IMR-90 (cell line): ENCODE measurements at regions not wholly inside any gene's neighbourhood (a gene's known extent, or its start where the extent isn't known, plus 50 kb on each side); places are given as distances from the start of the nearest gene placed in this dataset.

Source experiments
- ATAC-seq: fragments of 200-7000 bp; cut with Tn5 transposase; 2 replicates; pipeline ENCODE4 v1.9.1; 2020; ENCODE audit warnings: low read depth, mild to moderate bottlenecking, moderate library complexity
- BruUV-seq: library from RNA; stranded (reverse); fragments of 400-500 nt; replicated peaks from 2 replicates; lab custom pipeline; 2021; lab: Mats Ljungman, UMichigan
- CTCF ChIA-PET: fragments of 300-600 bp; formaldehyde crosslinking; extraction: SDS; loops from one replicate; lab custom pipeline; 2021; ENCODE audit warnings: antibody characterized with exemption; lab: Yijun Ruan, JAX
- POLR2A ChIA-PET: fragments of 300-600 bp; sonication (Branson Sonifier 250); formaldehyde crosslinking; loops from one replicate; lab custom pipeline; 2022; ENCODE audit warnings: antibody characterized with exemption; ENCODE audit not compliant: unreplicated experiment; lab: Charles Lee
- DNase-seq: peaks from one replicate; pipeline ENCODE4 v3.0.0; 2013
- H2AFZ ChIP-seq: replicated peaks from 2 replicates; pipeline ENCODE3; 2013; ENCODE audit warnings: low read length, mild to moderate bottlenecking; ENCODE audit not compliant: poor library complexity
- H2AK5ac ChIP-seq: 2 replicates; pipeline ENCODE4 v1.6.1; 2013; ENCODE audit warnings: low read depth, low read length, inconsistent platforms
- H2AK9ac ChIP-seq: replicated peaks from 2 replicates; pipeline ENCODE3; 2013; ENCODE audit warnings: mild to moderate bottlenecking, low read depth, low read length, moderate library complexity; ENCODE audit not compliant: poor library complexity
- H2BK120ac ChIP-seq: 2 replicates; pipeline ENCODE4 v1.6.1; 2013; ENCODE audit warnings: low read depth, low read length, inconsistent platforms
- H2BK15ac ChIP-seq: 3 replicates; pipeline ENCODE4 v1.6.1; 2013; ENCODE audit warnings: low read depth, low read length, inconsistent platforms
- H2BK20ac ChIP-seq: 2 replicates; pipeline ENCODE4 v1.6.1; 2013; ENCODE audit warnings: low read depth, mild to moderate bottlenecking, inconsistent platforms, low read length, moderate library complexity
- H2BK5ac ChIP-seq: 2 replicates; pipeline ENCODE4 v1.6.1; 2013; ENCODE audit warnings: mild to moderate bottlenecking, low read depth, low read length, inconsistent platforms; ENCODE audit not compliant: poor library complexity, severe bottlenecking
- H3K14ac ChIP-seq: replicated peaks from 2 replicates; pipeline ENCODE4 v1.6.1; 2013; ENCODE audit warnings: low read depth, low read length, inconsistent platforms
- H3K18ac ChIP-seq: 2 replicates; pipeline ENCODE4 v1.6.1; 2013; ENCODE audit warnings: low read depth, low read length, control low read depth
- H3K23ac ChIP-seq: 2 replicates; pipeline ENCODE4 v1.6.1; 2013; ENCODE audit warnings: low read depth, low read length, inconsistent platforms
- H3K27ac ChIP-seq: 2 replicates; pipeline ENCODE4 v1.5.1; 2013; ENCODE audit warnings: mild to moderate bottlenecking, control low read depth, low read length; ENCODE audit not compliant: insufficient read depth
- H3K27me3 ChIP-seq: 2 replicates; pipeline ENCODE4 v1.6.1; 2013; ENCODE audit warnings: low read length; ENCODE audit not compliant: control insufficient read depth, insufficient read depth
- H3K36me3 ChIP-seq: 2 replicates; pipeline ENCODE4 v1.6.1; 2013; ENCODE audit warnings: low read length, mixed read lengths; ENCODE audit not compliant: control insufficient read depth, insufficient read depth
- H3K4ac ChIP-seq: 2 replicates; pipeline ENCODE4 v1.6.1; 2013; ENCODE audit warnings: low read depth, low read length, inconsistent platforms
- H3K4me1 ChIP-seq: 2 replicates; pipeline ENCODE4 v1.6.1; 2013; ENCODE audit warnings: low read length, mixed read lengths; ENCODE audit not compliant: control insufficient read depth, insufficient read depth
- H3K4me2 ChIP-seq: 2 replicates; pipeline ENCODE4 v1.6.1; 2013; ENCODE audit warnings: low read depth, mild to moderate bottlenecking, control low read depth, low read length, moderate library complexity
- H3K4me3 ChIP-seq: 2 replicates; pipeline ENCODE4 v1.5.1; 2013; ENCODE audit warnings: low read depth, mild to moderate bottlenecking, control low read depth, low read length, moderate library complexity; ENCODE audit not compliant: insufficient read depth
- H3K56ac ChIP-seq: 2 replicates; pipeline ENCODE4 v1.6.1; 2013; ENCODE audit warnings: low read length, inconsistent platforms; ENCODE audit not compliant: insufficient read depth; ENCODE audit errors: extremely low read depth
- H3K79me1 ChIP-seq, 2 experiments: 2 replicates each; pipeline ENCODE4 v1.6.1; 2013; ENCODE audit warnings: low read length in 2 of 2, inconsistent platforms in 1 of 2, low read depth in 1 of 2
- H3K9ac ChIP-seq: 2 replicates; pipeline ENCODE4 v1.6.1; 2013; ENCODE audit warnings: low read depth, low read length, control low read depth
- H3K9me1 ChIP-seq: 2 replicates; pipeline ENCODE4 v1.6.1; 2013; ENCODE audit warnings: low read length, inconsistent platforms; ENCODE audit not compliant: insufficient read depth
- H3K9me3 ChIP-seq: 2 replicates; pipeline ENCODE4 v1.6.1; 2013; ENCODE audit warnings: low read length; ENCODE audit not compliant: control insufficient read depth, insufficient read depth
- H4K20me1 ChIP-seq: 2 replicates; pipeline ENCODE4 v1.6.1; 2013; ENCODE audit warnings: low read length, inconsistent platforms; ENCODE audit not compliant: insufficient read depth
- H4K5ac ChIP-seq: 2 replicates; pipeline ENCODE4 v1.6.1; 2013; ENCODE audit warnings: mild to moderate bottlenecking, low read depth, low read length, control low read depth
- H4K8ac ChIP-seq, 2 experiments: 2 replicates each; pipeline ENCODE4 v1.6.1; 2013; ENCODE audit warnings: low read depth in 2 of 2, low read length in 2 of 2, control low read depth in 1 of 2, inconsistent platforms in 1 of 2
- H4K91ac ChIP-seq: 2 replicates; pipeline ENCODE4 v1.6.1; 2013; ENCODE audit warnings: low read depth, low read length, inconsistent platforms; ENCODE audit not compliant: insufficient read depth
- BHLHE40 ChIP-seq: fragments of 150-350 bp; IDR thresholded peaks from 2 replicates; pipeline ENCODE4 v1.6.1; 2016; ENCODE audit warnings: mild to moderate bottlenecking, low read depth, low read length
- CEBPB ChIP-seq: IDR thresholded peaks from 2 replicates; pipeline ENCODE4 v1.6.1; 2012; ENCODE audit warnings: low read depth, low read length, improper control_type of control experiment
- CHD1 ChIP-seq: IDR thresholded peaks from 2 replicates; pipeline ENCODE4 v1.6.1; 2012; ENCODE audit warnings: low read depth, low read length, improper control_type of control experiment
- FOS ChIP-seq: fragments of 150-350 bp; IDR thresholded peaks from 2 replicates; pipeline ENCODE4 v1.6.1; 2016; ENCODE audit warnings: low read depth, low read length
- MAFK ChIP-seq: IDR thresholded peaks from 2 replicates; pipeline ENCODE4 v1.6.1; 2012; ENCODE audit warnings: low read depth, low read length, improper control_type of control experiment
- MAZ ChIP-seq: IDR thresholded peaks from 2 replicates; pipeline ENCODE4 v1.6.1; 2012; ENCODE audit warnings: low read depth, mild to moderate bottlenecking, low read length, improper control_type of control experiment, moderate library complexity, borderline replicate concordance
- MXI1 ChIP-seq: IDR thresholded peaks from 2 replicates; pipeline ENCODE4 v1.6.1; 2012; ENCODE audit warnings: low read depth, mild to moderate bottlenecking, low read length, moderate library complexity, borderline replicate concordance
- POLR2A ChIP-seq: IDR thresholded peaks from 2 replicates; pipeline ENCODE4 v1.6.1; 2012; ENCODE audit warnings: mild to moderate bottlenecking, low read depth, low read length
- RAD21 ChIP-seq: IDR thresholded peaks from 2 replicates; pipeline ENCODE4 v1.6.1; 2012; ENCODE audit warnings: low read length, improper control_type of control experiment
- RCOR1 ChIP-seq: IDR thresholded peaks from 2 replicates; pipeline ENCODE4 v1.6.1; 2012; ENCODE audit warnings: mild to moderate bottlenecking, low read length, improper control_type of control experiment; ENCODE audit not compliant: insufficient replicate concordance
- WGBS, 2 experiments: methylation state at CpG; one replicate each; pipeline versions ENCODE4 v1.1.5 to v1.1.7; 2013; ENCODE audit warnings: missing lambda C conversion rate in 2 of 2; ENCODE audit not compliant: insufficient read length in 1 of 2; ENCODE audit errors: extremely low coverage in 2 of 2; 5-methylcytosine and 5-hydroxymethylcytosine counted together
- dilution Hi-C: fragments of 300-500 bp; cut with HindIII; formaldehyde crosslinking; loops from one replicate; pipeline ENCODE4 v1.14.3; 2018; ENCODE audit warnings: low sequenced_read_pairs; ENCODE audit not compliant: unreplicated experiment
- in situ Hi-C: fragments of 300-500 bp; cut with MboI; formaldehyde crosslinking; loops from 3 replicates; pipeline ENCODE4 v1.14.3; 2019; ENCODE audit warnings: low sequenced_read_pairs, inconsistent platforms, mixed read lengths
- intact Hi-C: fragments of 100-400 bp; cut with micrococcal nuclease; formaldehyde crosslinking; loops from 2 replicates; pipeline ENCODE4 v1.10.0; 2022
- TF ChIP-seq, protein P1 (sequence below): conservative IDR thresholded peaks from 2 replicates; pipeline ENCODE4 v1.5.1; 2012; ENCODE audit warnings: mild to moderate bottlenecking, low read depth, low read length, improper control_type of control experiment
- TF ChIP-seq, protein P2 (sequence below): fragments of 150-350 bp; IDR thresholded peaks from 2 replicates; pipeline ENCODE4 v1.6.1; 2016; ENCODE audit warnings: low read depth, mild to moderate bottlenecking, low read length, moderate library complexity, borderline replicate concordance

DNA sequence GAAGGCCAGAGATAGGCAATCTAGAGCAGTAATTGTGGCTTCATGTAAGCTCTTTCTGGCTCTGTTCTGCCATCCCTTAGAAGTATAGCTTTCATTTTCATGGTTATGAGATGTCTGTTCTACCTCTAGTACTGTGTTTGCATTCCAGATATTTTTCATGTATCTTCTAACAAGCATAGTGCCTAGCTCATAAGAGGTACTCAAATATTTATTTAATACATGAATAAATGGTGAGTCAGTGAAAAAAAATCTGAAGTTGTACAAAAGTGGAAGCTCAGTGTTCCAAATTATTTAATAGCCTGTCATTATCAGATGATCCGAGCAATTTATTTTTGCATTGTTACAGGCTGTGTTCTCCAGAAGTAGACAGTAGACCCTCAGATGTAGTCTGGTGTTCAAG, 64.3 kb downstream of the OXSM start:
- in situ Hi-C loops: no loop called here
- Histone ChIP-seq H3K79me1 (no peaks in the 10 kb centered on the region), H2BK5ac (peak overlapping the region; percentile 87), H3K36me3 (no peaks in the 10 kb centered on the region), H2AFZ (no peak overlapping the region), H2BK15ac (no peak overlapping the region), H3K27me3 (no peaks in the 10 kb centered on the region), H3K18ac (peak overlapping the region; percentile 77; the same call in 1 of the 2 replicates), H3K4me3 (peak overlapping the region; percentile 8; the same call in 1 of the 2 replicates), H3K9me3 (no peaks in the 10 kb centered on the region), H2BK120ac (no peak overlapping the region), H2AK9ac (no peak overlapping the region), H3K9ac (no peak overlapping the region), H3K14ac (0 out of 2 replicates have a peak overlapping the region, but pooled peaks have one; percentile 3), H3K56ac (peak overlapping the region; percentile 31; the same call in 1 of the 2 replicates), H2AK5ac (no peak overlapping the region), H4K8ac (peak overlapping the region in 1 of 2 experiments; percentile 29; a peak in 1 of 4 replicates), H4K20me1 (no peaks in the 10 kb centered on the region), H4K5ac (no peak overlapping the region; the same call in 1 of the 2 replicates), H3K23ac (no peak overlapping the region), H3K9me1 (no peaks in the 10 kb centered on the region), H3K27ac (no peak overlapping the region), H4K91ac (no peak overlapping the region), H3K4ac (no peak overlapping the region), H3K4me2 (peak overlapping the region; percentile 72; the same call in 1 of the 2 replicates), H3K4me1 (peaks cover 8% of the 10 kb centered on the region), H2BK20ac (no peak overlapping the region)
- no CpG with 5 or more reads among the region's 1 CpG for WGBS, 2 experiments
- ChIA-PET POLR2A (no interaction called here), CTCF (interaction anchor here (1.0 to 2.6 kb wide), 4 partner anchors 13 to 206 kb away, joined by 3 to 9 read pairs (median 4); no protein-coding TSS in a partner anchor)
- dilution Hi-C loops: no loop called here
- BruUV-seq: no TSS peak
- no peak for TF ChIP-seq RAD21
- no peak for TF ChIP-seq RCOR1
- TF ChIP-seq, protein P1, sequence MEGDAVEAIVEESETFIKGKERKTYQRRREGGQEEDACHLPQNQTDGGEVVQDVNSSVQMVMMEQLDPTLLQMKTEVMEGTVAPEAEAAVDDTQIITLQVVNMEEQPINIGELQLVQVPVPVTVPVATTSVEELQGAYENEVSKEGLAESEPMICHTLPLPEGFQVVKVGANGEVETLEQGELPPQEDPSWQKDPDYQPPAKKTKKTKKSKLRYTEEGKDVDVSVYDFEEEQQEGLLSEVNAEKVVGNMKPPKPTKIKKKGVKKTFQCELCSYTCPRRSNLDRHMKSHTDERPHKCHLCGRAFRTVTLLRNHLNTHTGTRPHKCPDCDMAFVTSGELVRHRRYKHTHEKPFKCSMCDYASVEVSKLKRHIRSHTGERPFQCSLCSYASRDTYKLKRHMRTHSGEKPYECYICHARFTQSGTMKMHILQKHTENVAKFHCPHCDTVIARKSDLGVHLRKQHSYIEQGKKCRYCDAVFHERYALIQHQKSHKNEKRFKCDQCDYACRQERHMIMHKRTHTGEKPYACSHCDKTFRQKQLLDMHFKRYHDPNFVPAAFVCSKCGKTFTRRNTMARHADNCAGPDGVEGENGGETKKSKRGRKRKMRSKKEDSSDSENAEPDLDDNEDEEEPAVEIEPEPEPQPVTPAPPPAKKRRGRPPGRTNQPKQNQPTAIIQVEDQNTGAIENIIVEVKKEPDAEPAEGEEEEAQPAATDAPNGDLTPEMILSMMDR: no peak
- no peak for TF ChIP-seq FOS
- TF ChIP-seq, protein P2, sequence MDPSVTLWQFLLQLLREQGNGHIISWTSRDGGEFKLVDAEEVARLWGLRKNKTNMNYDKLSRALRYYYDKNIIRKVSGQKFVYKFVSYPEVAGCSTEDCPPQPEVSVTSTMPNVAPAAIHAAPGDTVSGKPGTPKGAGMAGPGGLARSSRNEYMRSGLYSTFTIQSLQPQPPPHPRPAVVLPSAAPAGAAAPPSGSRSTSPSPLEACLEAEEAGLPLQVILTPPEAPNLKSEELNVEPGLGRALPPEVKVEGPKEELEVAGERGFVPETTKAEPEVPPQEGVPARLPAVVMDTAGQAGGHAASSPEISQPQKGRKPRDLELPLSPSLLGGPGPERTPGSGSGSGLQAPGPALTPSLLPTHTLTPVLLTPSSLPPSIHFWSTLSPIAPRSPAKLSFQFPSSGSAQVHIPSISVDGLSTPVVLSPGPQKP: no peak
- TF ChIP-seq MAFK: no peak
- TF ChIP-seq POLR2A: no peak
- TF ChIP-seq MXI1: no peak
- TF ChIP-seq BHLHE40: no peak
- no peak for TF ChIP-seq MAZ
- no peak for TF ChIP-seq CHD1
- TF ChIP-seq CEBPB: no peak
- peak; percentile 85 for ATAC-seq
- peak; percentile 65 for DNase-seq
- intact Hi-C loops: no loop called here
